Esophagus muscularis mucosa (tissue), 4 donors: ENCODE measurements at regions not wholly inside any gene's neighbourhood (a gene's known extent, or its start where the extent isn't known, plus 50 kb on each side); places are given as distances from the start of the nearest gene placed in this dataset.
A peak's percentile ranks its signal among the peaks of the same experiment; 100 is the strongest.

Source experiments
- DNase-seq: peaks from one replicate; pipeline ENCODE4 v3.0.0-alpha.2; 2017; ENCODE audit errors: extremely low spot score
- H3K27ac ChIP-seq, 4 donors: fragments of 200-600 bp; sonication (generic); replicated peaks in 1 of 4; 1 replicate in 3 of 4; 2 replicates in 1 of 4; pipeline ENCODE4 v1.5.1; 2016 to 2019; ENCODE audit warnings: mild to moderate bottlenecking in 1 of 4
- H3K27me3 ChIP-seq, 4 donors: fragments of 200-600 bp; sonication (generic); one replicate each; pipeline versions ENCODE4 v1.5.1 to v1.6.0; 2016 to 2019
- H3K36me3 ChIP-seq, 4 donors: fragments of 200-600 bp; sonication (generic); one replicate each; pipeline ENCODE4 v1.5.1; 2016 to 2019
- H3K4me1 ChIP-seq, 4 donors: fragments of 200-600 bp; sonication (generic); one replicate each; pipeline ENCODE4 v1.5.1; 2016 to 2019
- H3K4me3 ChIP-seq, 4 donors: fragments of 200-600 bp; sonication (generic); 1 replicate in 2 of 4; 2 replicates in 2 of 4; pipeline ENCODE4 v1.5.1; 2016 to 2019; ENCODE audit warnings: mild to moderate bottlenecking in 4 of 4, moderate library complexity in 1 of 4
- H3K9me3 ChIP-seq, 4 donors: fragments of 200-600 bp; sonication (generic); 1 replicate in 3 of 4; 2 replicates in 1 of 4; pipeline ENCODE4 v1.5.1; 2016 to 2019
- CTCF ChIP-seq, 3 experiments: fragments of 200-600 bp in 2 of 3; fragments of 450-650 bp in 1 of 3; sonication (generic) in 2 of 3; IDR thresholded peaks; one replicate each; pipeline ENCODE4 v1.5.1; 2017 to 2019; ENCODE audit warnings: antibody characterized with exemption in 3 of 3, mild to moderate bottlenecking in 2 of 3, moderate library complexity in 1 of 3
- EP300 ChIP-seq: sonication (generic); formaldehyde crosslinking; IDR thresholded peaks from one replicate; pipeline ENCODE4 v1.6.1; 2017; ENCODE audit warnings: antibody characterized with exemption
- POLR2A ChIP-seq: fragments of 450-650 bp; IDR thresholded peaks from one replicate; pipeline ENCODE4 v1.6.1; 2017; ENCODE audit warnings: antibody characterized with exemption, moderate library complexity, mild to moderate bottlenecking, low read depth
- POLR2AphosphoS5 ChIP-seq, 2 donors: sonication (generic); formaldehyde crosslinking; IDR thresholded peaks; one replicate each; pipeline ENCODE4 v1.6.1; 2017; ENCODE audit warnings: antibody characterized with exemption in 2 of 2
- WGBS: methylation state at CpG from one replicate; pipeline ENCODE4 v1.1.5; 2018; 5-methylcytosine and 5-hydroxymethylcytosine counted together
- intact Hi-C: fragments of 100-400 bp; cut with DNase I; formaldehyde crosslinking; loops from one replicate; pipeline ENCODE4 v1.15.1; 2023

- Histone ChIP-seq H3K36me3 (no peaks in the 10 kb centered on the region), H3K27me3 (no peaks in the 10 kb centered on the region), H3K4me3 (no peak overlapping the region), H3K9me3 (no peaks in the 10 kb centered on the region), H3K27ac (no peak overlapping the region), H3K4me1 (peaks cover 0 to 14% (median 7%) of the 10 kb centered on the region in 4 donors)
- WGBS: 85% methylated on average over 2 of the region's 2 CpGs
- TF ChIP-seq EP300: no peak
- no peak for TF ChIP-seq POLR2A
- TF ChIP-seq POLR2AphosphoS5 (IDR thresholded peaks at IDR 0.05): no peak
- intact Hi-C loops: no loop called here
- DNase-seq: no peak
These were observed 318.1 kb upstream of the NT5C1B start for GRCh38 chr2:18907508-18907907.

DNA sequence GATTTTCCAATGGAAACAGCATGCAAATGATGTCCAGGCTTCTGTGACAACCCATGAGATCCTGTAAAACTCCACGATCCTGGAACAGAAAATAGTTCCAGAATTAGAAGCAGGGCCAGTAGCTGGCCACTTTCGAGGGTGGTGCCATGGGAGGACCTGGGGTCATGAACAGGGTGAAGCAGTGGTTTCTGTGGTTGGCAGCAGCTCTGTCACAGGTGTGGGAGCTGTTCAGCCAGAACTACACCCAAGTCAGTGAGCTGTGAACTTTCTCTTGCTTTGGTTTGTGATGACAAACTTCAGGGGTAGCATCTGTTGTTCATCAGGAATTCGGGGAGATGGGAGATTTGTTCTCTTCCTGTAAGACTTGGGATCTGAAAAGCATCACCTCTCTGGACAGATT lies 314.4 kb upstream of the NT5C1B start:
- Histone ChIP-seq H3K27ac (no peak overlapping the region), H3K27me3 (no peaks in the 10 kb centered on the region), H3K36me3 (no peaks in the 10 kb centered on the region), H3K9me3 (no peaks in the 10 kb centered on the region), H3K4me3 (no peak overlapping the region), H3K4me1 (peaks cover 5 to 24% (median 22%) of the 10 kb centered on the region in 4 donors)
- intact Hi-C loops: no loop called here
- 80% methylated on average over 3 of the region's 3 CpGs for WGBS
- DNase-seq: no peak
- TF ChIP-seq CTCF (IDR thresholded peaks at IDR 0.05) (no peak), POLR2AphosphoS5 (IDR thresholded peaks at IDR 0.05) (no peak)

- DNase-seq: no peak
- Histone ChIP-seq H3K27me3 (no peaks in the 10 kb centered on the region), H3K27ac (peak overlapping the region; percentile 52 to 69 (median 62)), H3K4me3 (no peak overlapping the region), H3K36me3 (no peaks in the 10 kb centered on the region), H3K4me1 (peaks cover 5 to 24% (median 22%) of the 10 kb centered on the region in 4 donors), H3K9me3 (no peaks in the 10 kb centered on the region)
- 44% methylated on average over 3 of the region's 3 CpGs for WGBS
- TF ChIP-seq POLR2A (no peak), EP300 (no peak), POLR2AphosphoS5 (IDR thresholded peaks at IDR 0.05) (no peak), CTCF (IDR thresholded peaks at IDR 0.05) (no peak)
- intact Hi-C loops: no loop called here
These were observed 311.9 kb upstream of the NT5C1B start for GRCh38 chr2:18901242-18901641.

DNA sequence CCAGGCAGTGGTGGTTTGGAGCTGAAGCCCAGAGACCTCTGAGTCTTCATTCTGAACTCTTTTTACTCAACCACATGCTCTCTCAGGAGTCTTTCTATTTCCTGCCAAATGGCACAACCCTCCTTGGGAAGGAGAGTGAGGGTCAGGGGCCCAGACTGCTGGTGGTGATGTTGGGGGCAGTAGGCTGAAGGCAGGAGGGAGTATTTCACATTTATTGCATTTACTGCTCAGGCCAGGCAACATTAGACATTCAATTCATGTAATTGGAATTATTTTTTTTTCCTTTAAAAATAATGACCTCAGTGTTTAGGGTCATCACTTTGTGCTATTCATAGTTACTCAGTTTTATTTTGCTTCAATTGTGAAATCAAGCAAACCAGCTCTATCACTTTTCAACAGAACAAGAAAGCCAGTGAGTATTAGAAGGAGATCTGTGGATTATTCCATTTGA lies 311.3 kb upstream of the NT5C1B start:
- intact Hi-C loops: no loop called here
- Histone ChIP-seq H3K9me3 (no peaks in the 10 kb centered on the region), H3K4me1 (peaks cover 5 to 24% (median 22%) of the 10 kb centered on the region in 4 donors), H3K27ac (peak overlapping the region; percentile 52 to 69 (median 62)), H3K4me3 (no peak overlapping the region), H3K36me3 (no peaks in the 10 kb centered on the region), H3K27me3 (no peaks in the 10 kb centered on the region)
- TF ChIP-seq EP300 (no peak), CTCF (IDR thresholded peaks at IDR 0.05) (no peak), POLR2A (no peak), POLR2AphosphoS5 (IDR thresholded peaks at IDR 0.05) (no peak)
- no peak for DNase-seq

GRCh38 chr2:18899725-18900124 lies 310.4 kb upstream of the NT5C1B start:
- peaks cover 5 to 24% (median 22%) of the 10 kb centered on the region in 4 donors for H3K4me1 ChIP-seq
- no peak overlapping the region for H3K4me3 ChIP-seq
- WGBS: 93% methylated on average over 3 of the region's 3 CpGs
- H3K36me3 ChIP-seq: no peaks in the 10 kb centered on the region
- H3K9me3 ChIP-seq: no peaks in the 10 kb centered on the region
- TF ChIP-seq POLR2A (no peak), POLR2AphosphoS5 (IDR thresholded peaks at IDR 0.05) (no peak), EP300 (no peak)
- H3K27ac ChIP-seq: peak overlapping the region in 1 of 4 donors; percentile 52
- H3K27me3 ChIP-seq: no peaks in the 10 kb centered on the region
- DNase-seq: no peak
- intact Hi-C loops: no loop called here

DNA sequence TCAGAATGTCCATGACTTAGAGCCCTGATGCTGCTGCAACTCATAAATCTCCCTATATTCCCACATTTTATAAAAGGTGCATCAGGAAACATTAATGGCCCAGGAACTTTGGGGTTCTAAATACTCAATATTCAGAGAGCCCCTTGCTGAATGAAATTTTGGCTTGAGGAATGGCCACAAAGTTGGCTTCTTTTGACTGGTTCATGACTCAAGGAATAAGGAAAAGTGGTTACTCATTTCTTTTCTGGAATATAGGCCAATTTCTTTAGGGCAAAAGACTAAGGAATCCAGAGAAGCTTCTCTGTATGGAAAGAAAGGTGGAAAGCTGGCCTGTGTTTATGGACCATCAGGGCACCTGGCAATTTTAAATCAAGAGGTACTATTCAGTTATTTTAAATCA lies 308.9 kb upstream of the NT5C1B start:
- no peak for DNase-seq
- peaks cover 5 to 24% (median 22%) of the 10 kb centered on the region in 4 donors for H3K4me1 ChIP-seq
- no peaks in the 10 kb centered on the region for H3K27me3 ChIP-seq
- intact Hi-C loops: no loop called here
- H3K36me3 ChIP-seq: no peaks in the 10 kb centered on the region
- no peaks in the 10 kb centered on the region for H3K9me3 ChIP-seq
- TF ChIP-seq POLR2AphosphoS5 (IDR thresholded peaks at IDR 0.05) (no peak), CTCF (IDR thresholded peaks at IDR 0.05) (no peak), EP300 (no peak), POLR2A (no peak)
- H3K27ac ChIP-seq: no peak overlapping the region
- no peak overlapping the region for H3K4me3 ChIP-seq
